Activated CD4-positive, alpha-beta T cell treated with anti-CD3 and anti-CD28 coated beads, Interleukin-2, amount 10 ng/mL, durations not matched to agents 7 days and 5 days (primary cell): ENCODE measurements at regions not wholly inside any gene's neighbourhood (a gene's known extent, or its start where the extent isn't known, plus 50 kb on each side); places are given as distances from the start of the nearest gene placed in this dataset.

Experiments
- CTCF ChIA-PET: fragments of 350-600 bp; sonication (Branson Sonifier 250); formaldehyde crosslinking; loops from one replicate; lab custom pipeline; 2021; ENCODE audit warnings: antibody characterized with exemption; lab: Charles Lee
- POLR2A ChIA-PET: fragments of 350-600 bp; sonication (Branson Sonifier 250); formaldehyde crosslinking; loops from one replicate; lab custom pipeline; 2021; ENCODE audit warnings: antibody characterized with exemption; lab: Charles Lee
- DNase-seq: peaks from one replicate; pipeline ENCODE4 v3.0.0-alpha.2; 2020
- H3K27ac Mint-ChIP-seq: one replicate; pipeline ENCODE4 v1.8.0; 2021; ENCODE audit warnings: mild to moderate bottlenecking, moderate library complexity, mixed read lengths
- H3K27me3 Mint-ChIP-seq: one replicate; pipeline ENCODE4 v1.8.0; 2021; ENCODE audit warnings: mixed read lengths
- H3K36me3 Mint-ChIP-seq: one replicate; pipeline ENCODE4 v1.8.0; 2021; ENCODE audit warnings: low read depth, mixed read lengths
- H3K4me1 Mint-ChIP-seq: one replicate; pipeline ENCODE4 v1.8.0; 2021; ENCODE audit warnings: mixed read lengths
- H3K4me3 Mint-ChIP-seq: one replicate; pipeline ENCODE4 v1.8.0; 2021; ENCODE audit warnings: mild to moderate bottlenecking, moderate library complexity, mixed read lengths
- H3K9me3 Mint-ChIP-seq: one replicate; pipeline ENCODE4 v1.8.0; 2021; ENCODE audit warnings: mixed read lengths

GRCh38 chr7:25638590-25639244 lies 410.4 kb upstream of the NPVF start:
- H3K4me3 Mint-ChIP-seq, result no peak overlapping the region
- H3K4me1 Mint-ChIP-seq, result no peaks in the 10 kb centered on the region
- no peaks in the 10 kb centered on the region for H3K36me3 Mint-ChIP-seq
- DNase-seq, result no peak
- no peak overlapping the region for H3K27ac Mint-ChIP-seq
- H3K9me3 Mint-ChIP-seq, result no peaks in the 10 kb centered on the region
- H3K27me3 Mint-ChIP-seq, result no peaks in the 10 kb centered on the region
- ChIA-PET CTCF (interaction anchor here (0.5 to 1.6 kb wide), 2 partner anchors 12 to 15 kb away, joined by 4 to 7 read pairs; no protein-coding TSS in a partner anchor), POLR2A (no interaction called here)

DNA sequence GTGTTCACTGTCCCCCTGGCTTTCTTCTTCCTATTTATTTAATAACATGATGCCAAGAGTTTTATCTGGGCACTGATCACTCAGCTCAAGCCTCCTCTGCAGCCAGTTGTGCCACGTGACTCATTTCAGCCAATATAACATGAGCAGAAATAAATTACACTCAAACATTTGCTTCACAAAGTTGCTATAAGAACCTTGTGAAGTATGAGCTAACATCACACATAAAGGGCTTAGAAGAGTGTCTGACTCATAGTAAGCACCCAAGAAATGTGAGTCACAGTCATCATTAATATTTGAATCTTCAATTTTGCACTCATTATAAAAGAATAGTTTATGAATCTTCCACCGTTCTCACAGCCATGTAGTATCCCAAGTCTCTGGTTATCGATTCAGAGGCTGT lies 414.6 kb upstream of the NPVF start:
- no peak overlapping the region for H3K27ac Mint-ChIP-seq
- H3K36me3 Mint-ChIP-seq, result no peaks in the 10 kb centered on the region
- H3K4me3 Mint-ChIP-seq, result no peak overlapping the region
- DNase-seq, result no peak
- no peaks in the 10 kb centered on the region for H3K9me3 Mint-ChIP-seq
- POLR2A ChIA-PET, result no interaction called here
- no peaks in the 10 kb centered on the region for H3K4me1 Mint-ChIP-seq
- CTCF ChIA-PET, result no interaction called here
- no peaks in the 10 kb centered on the region for H3K27me3 Mint-ChIP-seq

GRCh38 chr7:25643286-25643685 lies 415.0 kb upstream of the NPVF start:
- no peak for DNase-seq
- ChIA-PET POLR2A (no interaction called here), CTCF (no interaction called here)
- H3K36me3 Mint-ChIP-seq, result no peaks in the 10 kb centered on the region
- no peaks in the 10 kb centered on the region for H3K9me3 Mint-ChIP-seq
- H3K27ac Mint-ChIP-seq, result no peak overlapping the region
- H3K4me3 Mint-ChIP-seq, result no peak overlapping the region
- no peaks in the 10 kb centered on the region for H3K27me3 Mint-ChIP-seq
- H3K4me1 Mint-ChIP-seq, result no peaks in the 10 kb centered on the region

DNA sequence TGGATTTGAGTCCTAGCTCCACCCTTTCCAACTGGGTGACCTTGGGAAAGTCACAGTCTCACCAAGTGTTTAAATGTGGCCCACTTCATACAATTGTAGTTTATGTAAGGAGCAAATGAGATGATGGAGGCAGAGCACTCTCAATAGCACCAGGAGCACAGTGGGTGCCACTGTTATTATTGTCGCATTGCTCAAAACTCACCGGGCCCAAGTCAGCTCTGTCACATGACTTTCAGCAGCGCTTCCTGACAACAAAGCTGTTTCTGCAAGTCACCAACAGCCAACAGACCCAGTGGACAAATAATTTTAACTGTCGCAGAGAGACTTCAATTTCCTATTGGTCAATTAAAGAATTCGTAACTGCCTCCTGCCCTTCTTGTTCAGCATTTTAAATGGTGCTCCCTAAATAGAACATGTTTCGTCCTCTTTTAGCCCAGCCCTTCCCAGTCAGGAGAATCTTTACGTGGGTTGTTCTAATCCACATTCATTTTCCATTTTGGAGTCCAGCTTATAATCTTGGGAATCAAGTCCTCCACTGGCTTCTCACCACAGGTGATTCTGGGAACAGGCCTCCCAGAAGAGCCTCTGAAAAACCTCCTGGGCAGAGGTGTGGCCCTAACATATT lies 415.6 kb upstream of the NPVF start:
- Mint-ChIP-seq H3K4me1 (no peaks in the 10 kb centered on the region), H3K9me3 (no peaks in the 10 kb centered on the region)
- CTCF ChIA-PET, result no interaction called here

GRCh38 chr7:25646726-25647413 lies 418.6 kb upstream of the NPVF start:
- H3K27me3 Mint-ChIP-seq, result no peaks in the 10 kb centered on the region
- CTCF ChIA-PET, result no interaction called here
- H3K4me3 Mint-ChIP-seq, result no peak overlapping the region
- DNase-seq, result no peak
- no peak overlapping the region for H3K27ac Mint-ChIP-seq
- no peaks in the 10 kb centered on the region for H3K4me1 Mint-ChIP-seq
- POLR2A ChIA-PET, result no interaction called here
- no peaks in the 10 kb centered on the region for H3K9me3 Mint-ChIP-seq
- no peaks in the 10 kb centered on the region for H3K36me3 Mint-ChIP-seq

More for the DNA sequence above, 415.6 kb upstream of the NPVF start:
- H3K27me3 Mint-ChIP-seq, result no peaks in the 10 kb centered on the region
- POLR2A ChIA-PET, result no interaction called here
- DNase-seq, result no peak
- H3K36me3 Mint-ChIP-seq, result no peaks in the 10 kb centered on the region
- H3K27ac Mint-ChIP-seq, result no peak overlapping the region
- H3K4me3 Mint-ChIP-seq, result no peak overlapping the region

- no peaks in the 10 kb centered on the region for H3K36me3 Mint-ChIP-seq
- no peaks in the 10 kb centered on the region for H3K27me3 Mint-ChIP-seq
- no peak overlapping the region for H3K4me3 Mint-ChIP-seq
- POLR2A ChIA-PET, result no interaction called here
- H3K4me1 Mint-ChIP-seq, result no peaks in the 10 kb centered on the region
- DNase-seq, result no peak
- no peak overlapping the region for H3K27ac Mint-ChIP-seq
- no peaks in the 10 kb centered on the region for H3K9me3 Mint-ChIP-seq
- CTCF ChIA-PET, result no interaction called here
Observed at GRCh38 chr7:25647872-25648271, 419.6 kb upstream of the NPVF start.

GRCh38 chr7:25652366-25652765 lies 424.1 kb upstream of the NPVF start:
- peaks cover 2% of the 10 kb centered on the region for H3K27me3 Mint-ChIP-seq
- no peak for DNase-seq
- H3K4me3 Mint-ChIP-seq, result no peak overlapping the region
- no peaks in the 10 kb centered on the region for H3K9me3 Mint-ChIP-seq
- ChIA-PET POLR2A (no interaction called here), CTCF (no interaction called here)
- no peaks in the 10 kb centered on the region for H3K36me3 Mint-ChIP-seq
- H3K4me1 Mint-ChIP-seq, result peaks cover 6% of the 10 kb centered on the region
- H3K27ac Mint-ChIP-seq, result no peak overlapping the region

DNA sequence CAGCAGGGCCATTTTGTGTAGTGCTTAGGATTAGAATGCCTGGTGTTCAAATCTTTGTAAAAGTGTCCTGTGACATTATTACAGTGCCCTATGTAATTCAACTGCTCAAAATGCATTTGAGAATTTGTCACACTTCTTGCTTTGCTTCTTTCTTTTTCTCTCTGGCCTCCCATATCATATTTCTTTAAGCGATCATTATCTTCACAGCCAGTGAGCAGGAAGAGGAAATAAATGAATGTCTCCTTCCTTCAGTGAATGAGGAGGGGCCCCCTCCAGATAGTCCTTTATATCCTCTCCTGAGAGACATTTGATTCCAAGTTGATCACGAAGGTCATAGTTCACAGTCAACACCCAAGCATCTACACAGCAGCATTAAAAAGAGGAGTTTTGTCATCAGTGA lies 425.1 kb upstream of the NPVF start:
- ChIA-PET CTCF (no interaction called here), POLR2A (no interaction called here)
- Mint-ChIP-seq H3K9me3 (no peaks in the 10 kb centered on the region), H3K4me3 (no peak overlapping the region), H3K27me3 (peaks cover 2% of the 10 kb centered on the region), H3K36me3 (no peaks in the 10 kb centered on the region), H3K4me1 (peaks cover 6% of the 10 kb centered on the region), H3K27ac (no peak overlapping the region)
- DNase-seq, result no peak

DNA sequence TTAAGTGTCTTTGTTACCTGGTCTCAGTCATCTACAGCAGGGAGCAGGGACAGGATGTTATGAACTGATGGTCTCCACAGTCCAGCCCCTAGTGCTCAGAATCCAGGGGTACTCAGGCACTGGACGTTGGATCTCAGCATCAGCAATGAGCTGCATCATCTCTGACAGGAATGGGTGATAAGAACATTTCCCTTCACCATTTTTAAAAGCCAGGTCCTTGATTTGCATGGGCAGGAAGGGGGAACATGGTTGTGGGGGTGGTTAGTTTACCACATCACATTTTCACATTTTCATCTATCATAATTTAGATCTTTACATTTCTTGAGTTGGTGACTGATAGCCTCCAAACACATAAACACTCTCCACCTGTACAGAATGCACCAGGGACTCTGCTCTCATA lies 427.8 kb upstream of the NPVF start:
- DNase-seq, result no peak
- Mint-ChIP-seq H3K36me3 (no peaks in the 10 kb centered on the region), H3K9me3 (no peaks in the 10 kb centered on the region), H3K27me3 (peaks cover 4% of the 10 kb centered on the region), H3K4me3 (no peak overlapping the region), H3K27ac (no peak overlapping the region), H3K4me1 (peaks cover 6% of the 10 kb centered on the region)
- ChIA-PET POLR2A (no interaction called here), CTCF (no interaction called here)

GRCh38 chr7:25656581-25657026 lies 428.3 kb upstream of the NPVF start:
- H3K4me1 Mint-ChIP-seq, result peaks cover 6% of the 10 kb centered on the region
- DNase-seq, result no peak
- H3K27ac Mint-ChIP-seq, result no peak overlapping the region
- H3K27me3 Mint-ChIP-seq, result peaks cover 4% of the 10 kb centered on the region
- CTCF ChIA-PET, result no interaction called here
- H3K4me3 Mint-ChIP-seq, result no peak overlapping the region
- H3K9me3 Mint-ChIP-seq, result no peaks in the 10 kb centered on the region
- H3K36me3 Mint-ChIP-seq, result no peaks in the 10 kb centered on the region
- POLR2A ChIA-PET, result no interaction called here

GRCh38 chr7:25658375-25658774 lies 430.1 kb upstream of the NPVF start:
- Mint-ChIP-seq H3K27ac (no peak overlapping the region), H3K4me3 (no peak overlapping the region), H3K9me3 (no peaks in the 10 kb centered on the region), H3K27me3 (peaks cover 4% of the 10 kb centered on the region), H3K36me3 (no peaks in the 10 kb centered on the region), H3K4me1 (peaks cover 6% of the 10 kb centered on the region)
- ChIA-PET POLR2A (no interaction called here), CTCF (no interaction called here)
- DNase-seq, result no peak

GRCh38 chr7:25659841-25660240 lies 431.6 kb upstream of the NPVF start:
- H3K27ac Mint-ChIP-seq, result no peak overlapping the region
- no peaks in the 10 kb centered on the region for H3K36me3 Mint-ChIP-seq
- DNase-seq, result no peak
- no peak overlapping the region for H3K4me3 Mint-ChIP-seq
- ChIA-PET POLR2A (interaction anchor here (0.7 kb wide), 1 partner anchor 867 kb away, joined by 5 read pairs; no protein-coding TSS in a partner anchor), CTCF (no interaction called here)
- H3K4me1 Mint-ChIP-seq, result peaks cover 6% of the 10 kb centered on the region
- H3K9me3 Mint-ChIP-seq, result no peaks in the 10 kb centered on the region
- H3K27me3 Mint-ChIP-seq, result peaks cover 2% of the 10 kb centered on the region
